ENCODE measurements at regions not wholly inside any gene's neighbourhood (a gene's known extent, or its start where the extent isn't known, plus 50 kb on each side); places are given as distances from the start of the nearest gene placed in this dataset.

GRCh38 chr12:115864396-115864795, 413.1 kb downstream of the MED13L start:
- Mint-ChIP-seq H3K4me1 (ENCODE audit: insufficient read depth, unreplicated experiment) (no peaks in the 10 kb centered on the region), H3K4me3 (ENCODE audit: unreplicated experiment) (no peak overlapping the region), H3K27ac (ENCODE audit: low read depth, unreplicated experiment) (no peak overlapping the region), H3K27me3 (ENCODE audit: insufficient read depth, unreplicated experiment) (peaks cover 57% of the 10 kb centered on the region), H3K36me3 (ENCODE audit: insufficient read depth, unreplicated experiment) (no peaks in the 10 kb centered on the region), H3K9me3 (ENCODE audit: unreplicated experiment) (no peaks in the 10 kb centered on the region)
- no TSS peak for BruUV-seq (replicated peaks)
- no peak for TF ChIP-seq CTCF (IDR thresholded peaks at IDR 0.05; ENCODE audit: unreplicated experiment)
- DNase-seq (ENCODE audit: unreplicated experiment): no peak
- intact Hi-C loops (cut with micrococcal nuclease): no loop called here
- ChIA-PET CTCF (interaction anchor here (1.0 kb wide), 2 partner anchors 8 to 53 kb away, joined by 3 read pairs; no protein-coding TSS in a partner anchor), POLR2A (no interaction called here)

- no peaks in the 10 kb centered on the region for H3K9me3 Mint-ChIP-seq (ENCODE audit: unreplicated experiment)
- DNase-seq (ENCODE audit: unreplicated experiment): no peak
- TF ChIP-seq CTCF (IDR thresholded peaks at IDR 0.05; ENCODE audit: unreplicated experiment): no peak
- CTCF ChIA-PET: interaction anchor here (0.6 kb wide), 1 partner anchor 57 kb away, joined by 3 read pairs; no protein-coding TSS in a partner anchor
- no peaks in the 10 kb centered on the region for H3K36me3 Mint-ChIP-seq (ENCODE audit: insufficient read depth, unreplicated experiment)
- BruUV-seq (replicated peaks): no TSS peak
- POLR2A ChIA-PET: no interaction called here
- H3K4me1 Mint-ChIP-seq (ENCODE audit: insufficient read depth, unreplicated experiment): no peaks in the 10 kb centered on the region
- intact Hi-C loops (cut with micrococcal nuclease): no loop called here
- H3K4me3 Mint-ChIP-seq (ENCODE audit: unreplicated experiment): no peak overlapping the region
- H3K27me3 Mint-ChIP-seq (ENCODE audit: insufficient read depth, unreplicated experiment): peaks cover 66% of the 10 kb centered on the region
- no peak overlapping the region for H3K27ac Mint-ChIP-seq (ENCODE audit: low read depth, unreplicated experiment)
These were observed 416.9 kb downstream of the MED13L start for GRCh38 chr12:115860619-115861018.

GRCh38 chr12:115859231-115859630, 418.3 kb downstream of the MED13L start:
- H3K4me3 Mint-ChIP-seq (ENCODE audit: unreplicated experiment): no peak overlapping the region
- ChIA-PET CTCF (no interaction called here), POLR2A (interaction anchor here (0.6 kb wide), 2 partner anchors 8 to 28 kb away, joined by 3 read pairs; no protein-coding TSS in a partner anchor)
- no TSS peak for BruUV-seq (replicated peaks)
- no peak overlapping the region for H3K27ac Mint-ChIP-seq (ENCODE audit: low read depth, unreplicated experiment)
- intact Hi-C loops (cut with micrococcal nuclease): no loop called here
- no peak for TF ChIP-seq CTCF (IDR thresholded peaks at IDR 0.05; ENCODE audit: unreplicated experiment)
- DNase-seq (ENCODE audit: unreplicated experiment): no peak
- no peaks in the 10 kb centered on the region for H3K4me1 Mint-ChIP-seq (ENCODE audit: insufficient read depth, unreplicated experiment)
- no peaks in the 10 kb centered on the region for H3K36me3 Mint-ChIP-seq (ENCODE audit: insufficient read depth, unreplicated experiment)
- H3K9me3 Mint-ChIP-seq (ENCODE audit: unreplicated experiment): no peaks in the 10 kb centered on the region
- H3K27me3 Mint-ChIP-seq (ENCODE audit: insufficient read depth, unreplicated experiment): peaks cover 52% of the 10 kb centered on the region

- POLR2A ChIA-PET: interaction anchor here (0.6 kb wide), 1 partner anchor 437 kb away, joined by 4 read pairs; no protein-coding TSS in a partner anchor
- Mint-ChIP-seq H3K36me3 (ENCODE audit: insufficient read depth, unreplicated experiment) (no peaks in the 10 kb centered on the region), H3K4me3 (ENCODE audit: unreplicated experiment) (no peak overlapping the region), H3K9me3 (ENCODE audit: unreplicated experiment) (no peaks in the 10 kb centered on the region), H3K4me1 (ENCODE audit: insufficient read depth, unreplicated experiment) (no peaks in the 10 kb centered on the region), H3K27ac (ENCODE audit: low read depth, unreplicated experiment) (no peak overlapping the region), H3K27me3 (ENCODE audit: insufficient read depth, unreplicated experiment) (peaks cover 45% of the 10 kb centered on the region)
- TF ChIP-seq CTCF (IDR thresholded peaks at IDR 0.05; ENCODE audit: unreplicated experiment): no peak
- DNase-seq (ENCODE audit: unreplicated experiment): no peak
- CTCF ChIA-PET: interaction anchor here (1.0 kb wide), 1 partner anchor 1191 kb away, joined by 3 read pairs; no protein-coding TSS in a partner anchor
- intact Hi-C loops (cut with micrococcal nuclease): no loop called here
- no TSS peak for BruUV-seq (replicated peaks)
These were observed 419.6 kb downstream of the MED13L start for GRCh38 chr12:115857923-115858322.
